ENCODE measurements at regions not wholly inside any gene's neighbourhood (a gene's known extent, or its start where the extent isn't known, plus 50 kb on each side); places are given as distances from the start of the nearest gene placed in this dataset.

DNA sequence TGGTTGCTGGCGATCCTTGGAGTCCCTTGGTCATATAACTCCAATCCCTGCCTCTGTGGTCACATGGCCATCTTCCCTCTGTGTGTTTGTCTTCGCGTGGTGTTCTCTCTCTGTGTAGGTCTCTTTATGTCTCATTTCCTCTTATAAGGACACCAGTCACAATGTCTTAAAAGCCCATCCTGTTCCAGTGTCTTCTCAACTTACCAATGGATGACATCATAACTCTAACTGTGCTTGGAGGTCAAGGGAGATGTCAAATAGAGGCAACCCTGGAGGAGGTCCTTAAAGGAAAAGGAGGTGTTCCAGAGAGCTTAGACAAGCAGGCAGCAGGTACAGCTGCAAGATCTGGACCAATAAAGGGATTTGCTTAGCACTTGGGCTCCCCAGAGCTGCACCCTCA lies 143.0 kb downstream of the BUB3 start:
- Histone ChIP-seq H3K79me1 (replicated peaks; ENCODE audit: low read length, poor library complexity, severe bottlenecking) (no peaks in the 10 kb centered on the region), H2BK15ac (ENCODE audit: low read depth, poor library complexity, severe bottlenecking) (no peak overlapping the region), H3K36me3 (ENCODE audit: control insufficient read depth in 1 of 2, insufficient read depth in 2 of 2, low read depth in 1 of 2, low read length in 2 of 2) (no peaks in the 10 kb centered on the region), H3K14ac (ENCODE audit: low read length in 2 of 2) (no peak overlapping the region), H3K23ac (ENCODE audit: low read length in 2 of 2) (no peak overlapping the region), H2AFZ (ENCODE audit: low read depth, low read length) (no peak overlapping the region), H3K27ac (ENCODE audit: low read length, poor library complexity, severe bottlenecking) (no peak overlapping the region), H3K9ac (ENCODE audit: low read length) (no peak overlapping the region), H3K4me2 (ENCODE audit: low read length, poor library complexity, severe bottlenecking) (no peak overlapping the region), H3K9me3 (ENCODE audit: control insufficient read depth, low read length) (peaks cover 6% of the 10 kb centered on the region), H4K91ac (ENCODE audit: low read length) (no peak overlapping the region), H3K18ac (ENCODE audit: low read depth in 1 of 2, low read length in 2 of 2) (no peak overlapping the region), H3K4me1 (ENCODE audit: control insufficient read depth, insufficient read depth, low read depth, low read length) (no peaks in the 10 kb centered on the region), H3K27me3 (ENCODE audit: control insufficient read depth in 1 of 2, insufficient read depth in 1 of 2, low read length in 2 of 2) (no peaks in the 10 kb centered on the region), H2AK5ac (ENCODE audit: low read length, severe bottlenecking) (no peak overlapping the region), H2BK5ac (ENCODE audit: low read depth, low read length, poor library complexity, severe bottlenecking) (no peak overlapping the region), H2BK120ac (ENCODE audit: low read depth, low read length) (no peak overlapping the region), H2BK12ac (ENCODE audit: low read length in 2 of 2) (no peak overlapping the region), H4K8ac (ENCODE audit: low read length) (no peak overlapping the region), H3K4me3 (ENCODE audit: insufficient read depth in 1 of 2, low read depth in 1 of 2, low read length in 2 of 2) (no peak overlapping the region), H3K4ac (ENCODE audit: low read depth in 1 of 2, low read length in 2 of 2) (no peak overlapping the region)
- 71% methylated on average over 3 of the region's 3 CpGs for WGBS
- no peak for DNase-seq

DNA sequence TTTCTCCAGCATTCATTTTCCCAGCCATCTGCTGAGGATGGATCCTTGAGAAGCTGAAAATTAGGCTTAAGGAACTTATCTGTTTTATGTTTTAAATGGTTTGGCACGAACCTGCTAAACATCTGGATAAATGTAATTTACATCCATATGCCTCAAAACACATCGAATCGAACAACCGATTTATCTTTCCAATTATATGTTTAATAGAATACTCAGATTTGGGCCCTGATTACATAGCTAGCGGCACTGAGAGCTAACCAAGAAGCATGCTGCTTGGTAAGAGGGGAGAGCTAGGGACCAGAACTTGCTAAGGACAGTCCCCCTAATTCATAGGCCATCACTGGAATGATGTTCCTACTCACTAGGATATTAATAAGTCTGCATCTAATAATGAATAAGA lies 144.4 kb downstream of the BUB3 start:
- Histone ChIP-seq H3K4ac (ENCODE audit: low read depth in 1 of 2, low read length in 2 of 2) (no peak overlapping the region), H3K23ac (ENCODE audit: low read length in 2 of 2) (no peak overlapping the region), H3K27ac (ENCODE audit: low read length, poor library complexity, severe bottlenecking) (no peak overlapping the region), H3K14ac (ENCODE audit: low read length in 2 of 2) (no peak overlapping the region), H3K4me3 (ENCODE audit: insufficient read depth in 1 of 2, low read depth in 1 of 2, low read length in 2 of 2) (no peak overlapping the region), H3K79me1 (replicated peaks; ENCODE audit: low read length, poor library complexity, severe bottlenecking) (no peaks in the 10 kb centered on the region), H3K18ac (ENCODE audit: low read depth in 1 of 2, low read length in 2 of 2) (no peak overlapping the region), H4K91ac (ENCODE audit: low read length) (no peak overlapping the region), H2AK5ac (ENCODE audit: low read length, severe bottlenecking) (no peak overlapping the region), H3K9ac (ENCODE audit: low read length) (no peak overlapping the region), H2BK5ac (ENCODE audit: low read depth, low read length, poor library complexity, severe bottlenecking) (no peak overlapping the region), H2BK120ac (ENCODE audit: low read depth, low read length) (no peak overlapping the region), H3K9me3 (ENCODE audit: control insufficient read depth, low read length) (peaks cover 6% of the 10 kb centered on the region), H3K4me2 (ENCODE audit: low read length, poor library complexity, severe bottlenecking) (no peak overlapping the region), H2BK15ac (ENCODE audit: low read depth, poor library complexity, severe bottlenecking) (no peak overlapping the region), H2BK12ac (ENCODE audit: low read length in 2 of 2) (no peak overlapping the region), H2AFZ (ENCODE audit: low read depth, low read length) (no peak overlapping the region), H3K4me1 (ENCODE audit: control insufficient read depth, insufficient read depth, low read depth, low read length) (no peaks in the 10 kb centered on the region), H3K27me3 (ENCODE audit: control insufficient read depth in 1 of 2, insufficient read depth in 1 of 2, low read length in 2 of 2) (no peaks in the 10 kb centered on the region), H3K36me3 (ENCODE audit: control insufficient read depth in 1 of 2, insufficient read depth in 2 of 2, low read depth in 1 of 2, low read length in 2 of 2) (no peaks in the 10 kb centered on the region), H4K8ac (ENCODE audit: low read length) (no peak overlapping the region)
- DNase-seq, result no peak
- WGBS, result 100% methylated on average over 2 of the region's 5 CpGs

DNA sequence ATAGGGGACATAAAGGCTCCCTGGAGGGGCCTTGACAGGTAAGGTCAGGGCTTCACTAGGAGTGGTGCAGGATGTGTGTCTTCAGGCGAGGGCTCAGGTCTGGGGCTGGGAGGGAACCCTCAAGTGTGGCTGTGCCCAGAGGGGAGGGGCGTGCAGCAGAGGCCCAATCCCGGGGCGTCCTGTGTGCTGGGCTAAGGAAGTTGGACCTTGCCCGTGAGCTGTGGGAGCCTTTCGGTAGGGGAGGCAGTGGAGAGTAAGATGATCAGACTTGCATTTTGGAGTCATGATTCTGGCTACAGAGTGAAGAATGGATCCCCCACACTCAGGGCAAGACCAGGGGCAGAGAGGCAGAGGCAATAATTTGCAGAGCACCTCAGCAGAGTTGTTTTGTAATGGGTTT lies 145.4 kb downstream of the BUB3 start:
- Histone ChIP-seq H3K27ac (ENCODE audit: low read length, poor library complexity, severe bottlenecking) (no peak overlapping the region), H3K27me3 (ENCODE audit: control insufficient read depth in 1 of 2, insufficient read depth in 1 of 2, low read length in 2 of 2) (no peaks in the 10 kb centered on the region), H2BK15ac (ENCODE audit: low read depth, poor library complexity, severe bottlenecking) (no peak overlapping the region), H2BK5ac (ENCODE audit: low read depth, low read length, poor library complexity, severe bottlenecking) (no peak overlapping the region), H4K91ac (ENCODE audit: low read length) (no peak overlapping the region), H3K23ac (ENCODE audit: low read length in 2 of 2) (no peak overlapping the region), H3K9me3 (ENCODE audit: control insufficient read depth, low read length) (peaks cover 6% of the 10 kb centered on the region), H3K79me1 (replicated peaks; ENCODE audit: low read length, poor library complexity, severe bottlenecking) (no peaks in the 10 kb centered on the region), H2AFZ (ENCODE audit: low read depth, low read length) (no peak overlapping the region), H3K18ac (ENCODE audit: low read depth in 1 of 2, low read length in 2 of 2) (no peak overlapping the region), H4K8ac (ENCODE audit: low read length) (no peak overlapping the region), H3K14ac (ENCODE audit: low read length in 2 of 2) (no peak overlapping the region), H3K9ac (ENCODE audit: low read length) (no peak overlapping the region), H3K4ac (ENCODE audit: low read depth in 1 of 2, low read length in 2 of 2) (no peak overlapping the region), H2BK120ac (ENCODE audit: low read depth, low read length) (no peak overlapping the region), H2AK5ac (ENCODE audit: low read length, severe bottlenecking) (no peak overlapping the region), H3K4me3 (ENCODE audit: insufficient read depth in 1 of 2, low read depth in 1 of 2, low read length in 2 of 2) (no peak overlapping the region), H3K4me1 (ENCODE audit: control insufficient read depth, insufficient read depth, low read depth, low read length) (no peaks in the 10 kb centered on the region), H3K4me2 (ENCODE audit: low read length, poor library complexity, severe bottlenecking) (no peak overlapping the region), H3K36me3 (ENCODE audit: control insufficient read depth in 1 of 2, insufficient read depth in 2 of 2, low read depth in 1 of 2, low read length in 2 of 2) (no peaks in the 10 kb centered on the region), H2BK12ac (ENCODE audit: low read length in 2 of 2) (no peak overlapping the region)
- no peak for DNase-seq
- 85% methylated on average over 6 of the region's 6 CpGs for WGBS

DNA sequence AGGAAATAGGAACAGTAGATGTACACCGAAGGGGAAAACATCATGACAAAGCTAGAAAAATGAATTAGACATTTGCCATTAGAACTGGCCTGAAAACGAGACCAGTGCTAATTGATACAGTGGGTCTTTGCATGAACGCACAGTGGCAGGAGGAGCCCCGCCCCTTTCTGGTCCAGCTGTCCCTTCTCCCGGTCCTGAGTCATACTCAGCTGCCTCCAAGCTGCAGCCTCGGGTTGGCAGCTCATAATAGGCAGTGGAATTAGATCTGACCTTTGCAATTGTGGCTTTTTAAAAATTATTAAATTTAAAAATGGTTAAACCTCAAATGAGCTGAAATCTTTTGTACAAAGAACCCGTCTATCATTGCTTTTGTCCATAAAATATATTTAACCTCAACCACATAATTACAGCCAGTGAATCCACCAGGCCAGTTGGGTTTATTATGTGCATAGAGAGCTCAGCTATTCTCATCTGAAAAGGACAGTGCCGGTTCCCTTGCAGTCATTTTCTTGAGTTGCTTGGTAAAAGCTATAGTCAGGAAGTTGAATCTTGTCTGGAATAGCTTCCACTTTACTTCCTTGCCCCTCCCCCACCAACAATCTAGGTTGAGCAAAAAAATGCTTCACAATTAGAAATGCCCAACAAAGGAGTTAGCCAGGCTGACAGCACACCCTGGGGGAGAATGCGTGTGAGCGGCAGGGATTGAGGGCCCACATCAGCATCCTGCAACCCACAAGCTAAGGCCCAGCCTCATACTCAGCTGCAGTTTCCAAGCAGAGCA lies 147.1 kb downstream of the BUB3 start:
- WGBS, result 61% methylated on average over 7 of the region's 10 CpGs
- Histone ChIP-seq H2BK5ac (ENCODE audit: low read depth, low read length, poor library complexity, severe bottlenecking) (no peak overlapping the region), H4K91ac (ENCODE audit: low read length) (no peak overlapping the region), H4K8ac (ENCODE audit: low read length) (no peak overlapping the region), H3K79me1 (replicated peaks; ENCODE audit: low read length, poor library complexity, severe bottlenecking) (no peaks in the 10 kb centered on the region), H3K23ac (ENCODE audit: low read length in 2 of 2) (no peak overlapping the region), H3K4me2 (ENCODE audit: low read length, poor library complexity, severe bottlenecking) (no peak overlapping the region), H3K27ac (ENCODE audit: low read length, poor library complexity, severe bottlenecking) (no peak overlapping the region), H3K4me1 (ENCODE audit: control insufficient read depth, insufficient read depth, low read depth, low read length) (no peaks in the 10 kb centered on the region), H3K18ac (ENCODE audit: low read depth in 1 of 2, low read length in 2 of 2) (no peak overlapping the region), H3K4ac (ENCODE audit: low read depth in 1 of 2, low read length in 2 of 2) (no peak overlapping the region), H3K9me3 (ENCODE audit: control insufficient read depth, low read length) (no peaks in the 10 kb centered on the region), H3K14ac (ENCODE audit: low read length in 2 of 2) (no peak overlapping the region), H2AFZ (ENCODE audit: low read depth, low read length) (no peak overlapping the region), H2BK15ac (ENCODE audit: low read depth, poor library complexity, severe bottlenecking) (no peak overlapping the region), H2BK12ac (ENCODE audit: low read length in 2 of 2) (no peak overlapping the region), H3K27me3 (ENCODE audit: control insufficient read depth in 1 of 2, insufficient read depth in 1 of 2, low read length in 2 of 2) (no peaks in the 10 kb centered on the region), H3K36me3 (ENCODE audit: control insufficient read depth in 1 of 2, insufficient read depth in 2 of 2, low read depth in 1 of 2, low read length in 2 of 2) (no peaks in the 10 kb centered on the region), H3K4me3 (ENCODE audit: insufficient read depth in 1 of 2, low read depth in 1 of 2, low read length in 2 of 2) (peak overlapping the region in 1 of 2 experiments; percentile 3), H3K9ac (ENCODE audit: low read length) (peak overlapping the region; percentile 67), H2BK120ac (ENCODE audit: low read depth, low read length) (no peak overlapping the region), H2AK5ac (ENCODE audit: low read length, severe bottlenecking) (no peak overlapping the region)
- DNase-seq, result no peak

Data from mesenchymal stem cell (in vitro differentiated cells and primary cell).